Astrocyte (in vitro differentiated cells and primary cell): ENCODE measurements at regions not wholly inside any gene's neighbourhood (a gene's known extent, or its start where the extent isn't known, plus 50 kb on each side); places are given as distances from the start of the nearest gene placed in this dataset.

Source experiments
- DNase-seq: peaks from one replicate; pipeline ENCODE4 v3.0.0-alpha.2; 2010; ENCODE audit warnings: low read depth
- FAIRE-seq: peaks from 2 replicates; lab custom pipeline; 2011; peaks lifted over from hg19 to GRCh38; lab: Jason Lieb, UNC
- H2AFZ ChIP-seq: 2 replicates; pipeline ENCODE4 v1.6.0; 2012; ENCODE audit warnings: low read depth, low read length, inconsistent platforms
- H3K27ac ChIP-seq: 2 replicates; pipeline ENCODE4 v1.5.1; 2011; ENCODE audit warnings: low read depth, low read length, inconsistent platforms
- H3K27me3 ChIP-seq: 2 replicates; pipeline ENCODE4 v1.6.0; 2011; ENCODE audit warnings: low read length, inconsistent platforms; ENCODE audit not compliant: insufficient read depth
- H3K36me3 ChIP-seq: 2 replicates; pipeline ENCODE4 v1.5.1; 2011; ENCODE audit warnings: low read length, inconsistent platforms; ENCODE audit not compliant: insufficient read depth
- H3K4me1 ChIP-seq: 2 replicates; pipeline ENCODE4 v1.5.1; 2011; ENCODE audit warnings: low read length, inconsistent platforms; ENCODE audit not compliant: insufficient read depth
- H3K4me2 ChIP-seq: 2 replicates; pipeline ENCODE4 v1.6.0; 2012; ENCODE audit warnings: low read length, inconsistent platforms
- H3K4me3 ChIP-seq: 2 replicates; pipeline ENCODE4 v1.5.1; 2011; ENCODE audit warnings: low read depth, mild to moderate bottlenecking, low read length, inconsistent platforms; ENCODE audit not compliant: insufficient read depth
- H3K79me2 ChIP-seq: 2 replicates; pipeline ENCODE4 v1.6.0; 2012; ENCODE audit warnings: mild to moderate bottlenecking, low read length, inconsistent platforms; ENCODE audit not compliant: insufficient read depth
- H3K9ac ChIP-seq: 2 replicates; pipeline ENCODE4 v1.6.0; 2012; ENCODE audit warnings: mild to moderate bottlenecking, low read length, inconsistent platforms
- H3K9me3 ChIP-seq: 2 replicates; pipeline ENCODE4 v1.5.1; 2012; ENCODE audit warnings: low read depth, mild to moderate bottlenecking, low read length, inconsistent platforms; ENCODE audit not compliant: insufficient read depth
- H4K20me1 ChIP-seq: 2 replicates; pipeline ENCODE4 v1.6.0; 2012; ENCODE audit warnings: low read length, inconsistent platforms; ENCODE audit not compliant: insufficient read depth
- H3K27ac Mint-ChIP-seq: one replicate; pipeline ENCODE4 v1.8.0; 2021; ENCODE audit warnings: mild to moderate bottlenecking, mixed read lengths; ENCODE audit not compliant: unreplicated experiment
- H3K27me3 Mint-ChIP-seq: one replicate; pipeline ENCODE4 v1.8.0; 2021; ENCODE audit warnings: low read depth, mixed read lengths; ENCODE audit not compliant: unreplicated experiment
- H3K36me3 Mint-ChIP-seq: one replicate; pipeline ENCODE4 v1.8.0; 2021; ENCODE audit warnings: low read depth, mixed read lengths; ENCODE audit not compliant: unreplicated experiment
- H3K4me1 Mint-ChIP-seq: one replicate; pipeline ENCODE4 v1.8.0; 2021; ENCODE audit warnings: low read depth, mixed read lengths; ENCODE audit not compliant: unreplicated experiment
- H3K4me3 Mint-ChIP-seq: one replicate; pipeline ENCODE4 v1.8.0; 2021; ENCODE audit warnings: mild to moderate bottlenecking, moderate library complexity, mixed read lengths; ENCODE audit not compliant: unreplicated experiment
- H3K9me3 Mint-ChIP-seq: one replicate; pipeline ENCODE4 v1.8.0; 2021; ENCODE audit warnings: mild to moderate bottlenecking, mixed read lengths; ENCODE audit not compliant: unreplicated experiment
- EZH2 ChIP-seq: IDR thresholded peaks from 2 replicates; pipeline ENCODE4 v1.6.1; 2012; ENCODE audit warnings: mild to moderate bottlenecking, low read length, inconsistent platforms; ENCODE audit not compliant: insufficient read depth
- TF ChIP-seq, protein P1 (sequence below): IDR thresholded peaks from 2 replicates; pipeline ENCODE4 v1.5.1; 2011; ENCODE audit warnings: low read depth, mild to moderate bottlenecking, inconsistent platforms, low read length, moderate library complexity; ENCODE audit not compliant: insufficient read depth

GRCh38 chr9:38233796-38234355, 158.6 kb upstream of the ALDH1B1 start:
- no peak overlapping the region for H3K27ac Mint-ChIP-seq
- peaks cover 20% of the 10 kb centered on the region for H3K4me1 Mint-ChIP-seq
- no peak for TF ChIP-seq EZH2
- TF ChIP-seq, protein P1, sequence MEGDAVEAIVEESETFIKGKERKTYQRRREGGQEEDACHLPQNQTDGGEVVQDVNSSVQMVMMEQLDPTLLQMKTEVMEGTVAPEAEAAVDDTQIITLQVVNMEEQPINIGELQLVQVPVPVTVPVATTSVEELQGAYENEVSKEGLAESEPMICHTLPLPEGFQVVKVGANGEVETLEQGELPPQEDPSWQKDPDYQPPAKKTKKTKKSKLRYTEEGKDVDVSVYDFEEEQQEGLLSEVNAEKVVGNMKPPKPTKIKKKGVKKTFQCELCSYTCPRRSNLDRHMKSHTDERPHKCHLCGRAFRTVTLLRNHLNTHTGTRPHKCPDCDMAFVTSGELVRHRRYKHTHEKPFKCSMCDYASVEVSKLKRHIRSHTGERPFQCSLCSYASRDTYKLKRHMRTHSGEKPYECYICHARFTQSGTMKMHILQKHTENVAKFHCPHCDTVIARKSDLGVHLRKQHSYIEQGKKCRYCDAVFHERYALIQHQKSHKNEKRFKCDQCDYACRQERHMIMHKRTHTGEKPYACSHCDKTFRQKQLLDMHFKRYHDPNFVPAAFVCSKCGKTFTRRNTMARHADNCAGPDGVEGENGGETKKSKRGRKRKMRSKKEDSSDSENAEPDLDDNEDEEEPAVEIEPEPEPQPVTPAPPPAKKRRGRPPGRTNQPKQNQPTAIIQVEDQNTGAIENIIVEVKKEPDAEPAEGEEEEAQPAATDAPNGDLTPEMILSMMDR, result no peak
- Histone ChIP-seq H3K27me3 (peaks cover 29% of the 10 kb centered on the region), H3K4me1 (no peaks in the 10 kb centered on the region), H3K9ac (no peak overlapping the region), H3K27ac (no peak overlapping the region), H3K4me3 (no peak overlapping the region), H3K79me2 (no peaks in the 10 kb centered on the region), H4K20me1 (no peaks in the 10 kb centered on the region), H3K9me3 (peaks cover 2% of the 10 kb centered on the region), H3K36me3 (no peaks in the 10 kb centered on the region), H3K4me2 (no peak overlapping the region), H2AFZ (no peak overlapping the region)
- no peaks in the 10 kb centered on the region for H3K36me3 Mint-ChIP-seq
- H3K4me3 Mint-ChIP-seq, result no peak overlapping the region
- FAIRE-seq (no peak), DNase-seq (no peak)
- peaks cover 20% of the 10 kb centered on the region for H3K27me3 Mint-ChIP-seq
- H3K9me3 Mint-ChIP-seq, result peaks cover 2% of the 10 kb centered on the region

DNA sequence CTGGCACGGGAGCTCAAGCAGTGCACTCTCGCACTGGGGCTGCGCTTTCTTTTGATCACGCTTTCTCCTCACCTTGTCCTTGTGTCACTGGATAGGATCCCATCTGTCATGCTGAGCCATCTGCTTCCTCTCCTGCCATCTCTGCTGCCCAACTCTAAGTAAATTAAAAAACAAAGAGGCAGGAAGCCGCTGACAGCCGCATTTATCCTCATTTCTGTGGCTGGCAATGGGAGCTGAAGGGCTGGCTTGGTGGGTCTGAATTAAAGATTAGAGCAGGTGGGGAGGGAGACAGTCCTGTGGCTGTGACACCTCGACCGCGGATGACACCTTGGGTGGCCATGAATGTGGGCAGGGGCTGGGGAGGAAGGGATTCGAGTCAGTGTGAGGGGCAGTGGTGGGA, 159.2 kb upstream of the ALDH1B1 start:
- H3K9ac ChIP-seq, result no peak overlapping the region
- H2AFZ ChIP-seq, result no peak overlapping the region
- Mint-ChIP-seq H3K4me1 (peaks cover 22% of the 10 kb centered on the region), H3K4me3 (no peak overlapping the region), H3K27ac (no peak overlapping the region), H3K9me3 (peaks cover 2% of the 10 kb centered on the region), H3K36me3 (no peaks in the 10 kb centered on the region), H3K27me3 (peaks cover 20% of the 10 kb centered on the region)
- DNase-seq (no peak), FAIRE-seq (no peak)
- H4K20me1 ChIP-seq, result no peaks in the 10 kb centered on the region
- H3K4me2 ChIP-seq, result no peak overlapping the region
- no peak for TF ChIP-seq EZH2
- TF ChIP-seq, protein P1, result no peak
- H3K79me2 ChIP-seq, result no peaks in the 10 kb centered on the region
- no peak overlapping the region for H3K4me3 ChIP-seq
- H3K36me3 ChIP-seq, result no peaks in the 10 kb centered on the region
- H3K4me1 ChIP-seq, result no peaks in the 10 kb centered on the region
- H3K27me3 ChIP-seq, result peaks cover 33% of the 10 kb centered on the region
- H3K9me3 ChIP-seq, result peaks cover 2% of the 10 kb centered on the region
- no peak overlapping the region for H3K27ac ChIP-seq

DNA sequence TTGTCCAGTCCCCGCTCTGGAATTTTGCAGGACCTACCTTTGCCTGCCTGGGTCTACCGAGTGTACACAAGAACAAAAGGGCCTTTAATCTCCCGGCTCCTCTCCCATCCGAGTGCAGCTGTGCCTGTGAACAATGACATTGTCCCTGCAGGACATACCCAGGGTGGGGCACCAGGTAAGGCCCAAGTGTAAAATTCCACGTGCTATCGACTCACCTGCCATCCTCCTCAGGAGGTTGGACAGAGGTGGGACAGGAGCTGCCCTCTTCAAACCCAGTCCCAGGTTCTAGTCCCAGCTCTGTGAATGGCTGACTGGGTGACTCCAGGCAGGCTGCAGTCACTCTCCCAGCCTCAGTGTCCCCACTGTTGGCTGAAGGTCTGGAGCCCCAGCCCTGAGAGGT, 159.6 kb upstream of the ALDH1B1 start:
- peaks cover under 1% of the 10 kb centered on the region for H3K9me3 ChIP-seq
- TF ChIP-seq, protein P1, result no peak
- H3K9ac ChIP-seq, result no peak overlapping the region
- H3K36me3 ChIP-seq, result no peaks in the 10 kb centered on the region
- H3K4me1 Mint-ChIP-seq, result peaks cover 26% of the 10 kb centered on the region
- no peaks in the 10 kb centered on the region for H4K20me1 ChIP-seq
- H3K4me2 ChIP-seq, result no peak overlapping the region
- no peak overlapping the region for H3K4me3 ChIP-seq
- no peaks in the 10 kb centered on the region for H3K36me3 Mint-ChIP-seq
- no peak for FAIRE-seq
- no peak overlapping the region for H2AFZ ChIP-seq
- no peaks in the 10 kb centered on the region for H3K79me2 ChIP-seq
- H3K4me1 ChIP-seq, result peaks cover 3% of the 10 kb centered on the region
- no peak overlapping the region for H3K4me3 Mint-ChIP-seq
- no peak for DNase-seq
- peaks cover 38% of the 10 kb centered on the region for H3K27me3 ChIP-seq
- H3K27me3 Mint-ChIP-seq, result peaks cover 20% of the 10 kb centered on the region
- H3K27ac ChIP-seq, result no peak overlapping the region
- peaks cover 2% of the 10 kb centered on the region for H3K9me3 Mint-ChIP-seq
- H3K27ac Mint-ChIP-seq, result no peak overlapping the region
